ENCODE measurements at regions not wholly inside any gene's neighbourhood (a gene's known extent, or its start where the extent isn't known, plus 50 kb on each side); places are given as distances from the start of the nearest gene placed in this dataset.

GRCh38 chr1:81006502-81006901 lies 794.2 kb upstream of the ADGRL2 start:
- Histone ChIP-seq H3K9me3 (ENCODE audit: insufficient read depth, low read length) (no peaks in the 10 kb centered on the region), H3K9me2 (replicated peaks; ENCODE audit: insufficient read depth, low read length) (no peaks in the 10 kb centered on the region), H3K9ac (ENCODE audit: low read length) (no peak overlapping the region), H3K27me3 (ENCODE audit: low read length) (no peaks in the 10 kb centered on the region), H3K27ac (ENCODE audit: low read depth, low read length) (no peak overlapping the region), H3K36me3 (ENCODE audit: low read length) (no peaks in the 10 kb centered on the region), H3K4me2 (ENCODE audit: low read depth, low read length, poor library complexity, severe bottlenecking) (no peak overlapping the region), H4K20me1 (ENCODE audit: low read depth, low read length) (no peaks in the 10 kb centered on the region), H3K79me2 (ENCODE audit: insufficient read depth, low read length) (no peaks in the 10 kb centered on the region), H3F3A (ENCODE audit: insufficient read depth) (no peaks in the 10 kb centered on the region), H2AFZ (ENCODE audit: low read depth, low read length, severe bottlenecking) (no peak overlapping the region), H3K4me3 (ENCODE audit: insufficient read depth, low read length, poor library complexity, severe bottlenecking) (no peak overlapping the region)
- TF ChIP-seq EZH2phosphoT487 (conservative IDR thresholded peaks at IDR 0.05; ENCODE audit: low read length): no peak
- TF ChIP-seq, protein P1, sequence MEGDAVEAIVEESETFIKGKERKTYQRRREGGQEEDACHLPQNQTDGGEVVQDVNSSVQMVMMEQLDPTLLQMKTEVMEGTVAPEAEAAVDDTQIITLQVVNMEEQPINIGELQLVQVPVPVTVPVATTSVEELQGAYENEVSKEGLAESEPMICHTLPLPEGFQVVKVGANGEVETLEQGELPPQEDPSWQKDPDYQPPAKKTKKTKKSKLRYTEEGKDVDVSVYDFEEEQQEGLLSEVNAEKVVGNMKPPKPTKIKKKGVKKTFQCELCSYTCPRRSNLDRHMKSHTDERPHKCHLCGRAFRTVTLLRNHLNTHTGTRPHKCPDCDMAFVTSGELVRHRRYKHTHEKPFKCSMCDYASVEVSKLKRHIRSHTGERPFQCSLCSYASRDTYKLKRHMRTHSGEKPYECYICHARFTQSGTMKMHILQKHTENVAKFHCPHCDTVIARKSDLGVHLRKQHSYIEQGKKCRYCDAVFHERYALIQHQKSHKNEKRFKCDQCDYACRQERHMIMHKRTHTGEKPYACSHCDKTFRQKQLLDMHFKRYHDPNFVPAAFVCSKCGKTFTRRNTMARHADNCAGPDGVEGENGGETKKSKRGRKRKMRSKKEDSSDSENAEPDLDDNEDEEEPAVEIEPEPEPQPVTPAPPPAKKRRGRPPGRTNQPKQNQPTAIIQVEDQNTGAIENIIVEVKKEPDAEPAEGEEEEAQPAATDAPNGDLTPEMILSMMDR (IDR thresholded peaks at IDR 0.05; ENCODE audit: insufficient read depth, low read length, poor library complexity, severe bottlenecking): no peak

GRCh38 chr1:81004011-81004410 lies 796.7 kb upstream of the ADGRL2 start:
- Histone ChIP-seq H4K20me1 (ENCODE audit: low read depth, low read length) (no peaks in the 10 kb centered on the region), H3K4me3 (ENCODE audit: insufficient read depth, low read length, poor library complexity, severe bottlenecking) (no peak overlapping the region), H3K27me3 (ENCODE audit: low read length) (no peaks in the 10 kb centered on the region), H3K4me2 (ENCODE audit: low read depth, low read length, poor library complexity, severe bottlenecking) (no peak overlapping the region), H3K79me2 (ENCODE audit: insufficient read depth, low read length) (no peaks in the 10 kb centered on the region), H2AFZ (ENCODE audit: low read depth, low read length, severe bottlenecking) (no peak overlapping the region), H3F3A (ENCODE audit: insufficient read depth) (no peaks in the 10 kb centered on the region), H3K9me2 (replicated peaks; ENCODE audit: insufficient read depth, low read length) (no peaks in the 10 kb centered on the region), H3K27ac (ENCODE audit: low read depth, low read length) (no peak overlapping the region), H3K9me3 (ENCODE audit: insufficient read depth, low read length) (peaks cover 6% of the 10 kb centered on the region; the same call in 1 of the 2 replicates), H3K36me3 (ENCODE audit: low read length) (no peaks in the 10 kb centered on the region), H3K9ac (ENCODE audit: low read length) (no peak overlapping the region)
- TF ChIP-seq, protein P1 (IDR thresholded peaks at IDR 0.05; ENCODE audit: insufficient read depth, low read length, poor library complexity, severe bottlenecking): no peak
- no peak for TF ChIP-seq EZH2phosphoT487 (conservative IDR thresholded peaks at IDR 0.05; ENCODE audit: low read length)

DNA sequence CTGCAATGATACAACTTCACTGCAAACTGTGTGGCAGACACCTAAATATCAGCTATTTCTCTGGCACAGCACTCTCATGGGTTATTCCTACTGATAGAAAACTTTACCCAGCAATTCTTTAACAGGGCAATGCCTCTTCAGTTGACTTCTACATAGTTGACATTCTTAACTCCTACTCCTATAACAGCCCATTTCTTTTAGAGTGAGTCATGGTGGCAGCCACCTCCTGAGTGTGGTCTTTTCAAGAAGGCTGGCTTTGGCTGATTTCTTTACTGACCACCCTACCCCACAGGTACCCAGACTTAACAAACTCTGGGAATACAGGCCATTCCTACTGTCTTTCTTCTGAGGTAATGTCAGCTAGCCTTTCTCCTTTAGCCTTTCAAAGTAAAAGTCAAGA lies 805.8 kb upstream of the ADGRL2 start:
- Histone ChIP-seq H3K9me3 (ENCODE audit: insufficient read depth, low read length) (no peaks in the 10 kb centered on the region), H3K4me3 (ENCODE audit: insufficient read depth, low read length, poor library complexity, severe bottlenecking) (no peak overlapping the region), H3K9me2 (replicated peaks; ENCODE audit: insufficient read depth, low read length) (no peaks in the 10 kb centered on the region; the same call in 1 of the 2 replicates), H3K27ac (ENCODE audit: low read depth, low read length) (no peak overlapping the region), H3K27me3 (ENCODE audit: low read length) (no peaks in the 10 kb centered on the region), H3K4me2 (ENCODE audit: low read depth, low read length, poor library complexity, severe bottlenecking) (no peak overlapping the region), H3F3A (ENCODE audit: insufficient read depth) (no peaks in the 10 kb centered on the region), H4K20me1 (ENCODE audit: low read depth, low read length) (no peaks in the 10 kb centered on the region), H3K79me2 (ENCODE audit: insufficient read depth, low read length) (no peaks in the 10 kb centered on the region), H3K36me3 (ENCODE audit: low read length) (no peaks in the 10 kb centered on the region), H2AFZ (ENCODE audit: low read depth, low read length, severe bottlenecking) (no peak overlapping the region), H3K9ac (ENCODE audit: low read length) (no peak overlapping the region)
- TF ChIP-seq, protein P1 (IDR thresholded peaks at IDR 0.05; ENCODE audit: insufficient read depth, low read length, poor library complexity, severe bottlenecking): no peak
- TF ChIP-seq EZH2phosphoT487 (conservative IDR thresholded peaks at IDR 0.05; ENCODE audit: low read length): no peak

Measured in SU-DHL-6 (cell line).